GM10248 (cell line): ENCODE measurements at regions not wholly inside any gene's neighbourhood (a gene's known extent, or its start where the extent isn't known, plus 50 kb on each side); places are given as distances from the start of the nearest gene placed in this dataset.

Source experiments
- CTCF ChIA-PET: fragments of 300-600 bp; sonication (Branson Sonifier 250); formaldehyde crosslinking; extraction: SDS; loops from one replicate; lab custom pipeline; 2021; ENCODE audit warnings: antibody characterized with exemption; lab: Yijun Ruan, JAX
- POLR2A ChIA-PET: fragments of 350-650 bp; sonication (Branson Sonifier 250); formaldehyde crosslinking; extraction: SDS; loops from one replicate; lab custom pipeline; 2020; ENCODE audit warnings: antibody characterized with exemption; lab: Yijun Ruan, JAX
- DNase-seq: peaks from one replicate; pipeline ENCODE4 v3.0.0; 2012; ENCODE audit errors: extremely low spot score
- TF ChIP-seq, protein P1 (sequence below): IDR thresholded peaks from 2 replicates; pipeline ENCODE4 v1.5.1; 2012; ENCODE audit warnings: mild to moderate bottlenecking, low read depth; ENCODE audit errors: extremely low read depth, missing control alignments, control extremely low read depth

- TF ChIP-seq, protein P1, sequence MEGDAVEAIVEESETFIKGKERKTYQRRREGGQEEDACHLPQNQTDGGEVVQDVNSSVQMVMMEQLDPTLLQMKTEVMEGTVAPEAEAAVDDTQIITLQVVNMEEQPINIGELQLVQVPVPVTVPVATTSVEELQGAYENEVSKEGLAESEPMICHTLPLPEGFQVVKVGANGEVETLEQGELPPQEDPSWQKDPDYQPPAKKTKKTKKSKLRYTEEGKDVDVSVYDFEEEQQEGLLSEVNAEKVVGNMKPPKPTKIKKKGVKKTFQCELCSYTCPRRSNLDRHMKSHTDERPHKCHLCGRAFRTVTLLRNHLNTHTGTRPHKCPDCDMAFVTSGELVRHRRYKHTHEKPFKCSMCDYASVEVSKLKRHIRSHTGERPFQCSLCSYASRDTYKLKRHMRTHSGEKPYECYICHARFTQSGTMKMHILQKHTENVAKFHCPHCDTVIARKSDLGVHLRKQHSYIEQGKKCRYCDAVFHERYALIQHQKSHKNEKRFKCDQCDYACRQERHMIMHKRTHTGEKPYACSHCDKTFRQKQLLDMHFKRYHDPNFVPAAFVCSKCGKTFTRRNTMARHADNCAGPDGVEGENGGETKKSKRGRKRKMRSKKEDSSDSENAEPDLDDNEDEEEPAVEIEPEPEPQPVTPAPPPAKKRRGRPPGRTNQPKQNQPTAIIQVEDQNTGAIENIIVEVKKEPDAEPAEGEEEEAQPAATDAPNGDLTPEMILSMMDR, result no peak
- ChIA-PET POLR2A (no interaction called here), CTCF (interaction anchor here (1.2 to 1.3 kb wide), 2 partner anchors 10 to 41 kb away, joined by 3 read pairs; no protein-coding TSS in a partner anchor)
- DNase-seq, result no peak
Measured at GRCh38 chr6:43934803-43935602, 165.0 kb downstream of the VEGFA start.

DNA sequence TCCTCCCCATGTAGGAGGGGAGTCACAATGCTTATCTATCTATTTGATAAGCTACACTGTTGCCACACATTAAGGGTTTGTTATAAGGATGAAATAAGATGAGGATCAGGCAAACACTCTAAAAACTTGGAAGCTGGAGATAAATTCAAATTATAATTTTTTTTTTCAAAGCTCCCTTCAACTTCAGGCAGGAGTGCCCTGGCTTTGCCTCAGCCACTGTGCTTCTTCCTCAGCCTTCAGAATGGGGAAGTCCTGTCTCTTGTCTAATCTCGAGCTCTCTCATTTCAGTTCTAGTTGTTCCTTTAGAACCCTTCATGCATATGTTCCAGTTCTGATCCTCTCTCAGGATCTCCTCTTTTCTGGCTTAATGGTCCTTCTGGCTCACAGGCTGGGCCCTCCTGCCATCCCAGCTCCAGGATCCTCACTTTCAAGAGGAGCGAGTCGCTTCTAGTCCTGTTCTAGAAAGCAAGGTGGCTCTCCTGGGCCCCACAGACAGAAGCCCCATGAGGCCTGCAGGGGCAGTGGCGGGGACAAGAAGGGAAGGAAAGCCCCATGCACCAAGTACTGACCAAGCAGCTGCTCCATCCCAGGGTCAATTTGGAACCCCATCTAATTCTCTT lies 164.3 kb downstream of the VEGFA start:
- DNase-seq, result no peak
- TF ChIP-seq, protein P1, result no peak
- ChIA-PET POLR2A (no interaction called here), CTCF (interaction anchor here (0.7 to 1.2 kb wide), 2 partner anchors 42 to 161 kb away, joined by 3 read pairs; no protein-coding TSS in a partner anchor)

DNA sequence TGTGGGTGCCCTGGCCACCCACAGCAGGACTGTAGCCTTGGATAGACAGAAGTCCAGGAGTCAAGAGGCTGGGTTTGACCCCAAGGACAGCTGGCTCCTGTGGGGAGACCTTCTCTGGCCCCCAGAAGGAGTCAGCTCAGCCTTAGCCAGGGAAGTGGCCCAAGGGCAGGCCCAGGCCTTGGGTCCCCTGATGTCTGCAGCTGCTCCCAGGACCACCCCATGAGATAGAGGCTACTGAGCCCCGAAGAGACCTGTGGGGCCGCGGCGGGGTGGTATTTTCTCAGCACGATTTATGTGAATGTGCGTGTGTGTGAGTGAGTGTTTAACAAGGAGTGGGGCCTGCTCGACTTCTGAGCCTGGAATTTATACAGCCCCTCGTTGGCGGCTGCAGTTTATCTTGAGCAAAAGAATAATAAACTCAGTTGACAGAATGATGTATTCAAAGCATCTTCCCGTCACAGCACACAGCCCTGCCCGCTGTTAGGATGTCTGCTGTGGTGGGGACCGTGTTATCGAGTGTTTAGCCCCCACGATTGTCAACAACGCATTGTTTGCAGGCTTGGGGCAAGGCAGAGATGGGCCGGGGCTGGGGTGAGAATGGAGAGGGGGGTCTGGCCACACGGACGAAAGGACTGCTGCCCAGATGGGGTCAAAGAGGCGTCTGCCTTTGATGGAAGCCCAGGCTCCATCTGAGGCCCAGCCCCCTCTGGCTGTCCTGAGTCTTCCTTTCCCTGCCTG lies 163.3 kb downstream of the VEGFA start:
- CTCF ChIA-PET, result interaction anchor here (1.2 kb wide), 2 partner anchors 43 to 142 kb away, joined by 3 read pairs; no protein-coding TSS in a partner anchor
- DNase-seq, result no peak

GRCh38 chr6:43932259-43933147 lies 162.5 kb downstream of the VEGFA start:
- ChIA-PET CTCF (interaction anchor here (1.2 kb wide), 1 partner anchor 142 kb away, joined by 3 read pairs; no protein-coding TSS in a partner anchor), POLR2A (interaction anchor here (0.7 kb wide), 1 partner anchor 78 kb away, joined by 3 read pairs; no protein-coding TSS in a partner anchor)
- no peak for DNase-seq
- TF ChIP-seq, protein P1, result no peak

More for the DNA sequence above, 163.3 kb downstream of the VEGFA start:
- TF ChIP-seq, protein P1, result no peak
- POLR2A ChIA-PET, result interaction anchor here (0.7 kb wide), 1 partner anchor 77 kb away, joined by 3 read pairs; no protein-coding TSS in a partner anchor

GRCh38 chr6:43931201-43931600 lies 161.2 kb downstream of the VEGFA start:
- no peak for DNase-seq
- CTCF ChIA-PET, result interaction anchor here (0.7 to 1.5 kb wide), 7 partner anchors 10 to 148 kb away, joined by 3 read pairs; no protein-coding TSS in a partner anchor
- TF ChIP-seq, protein P1, result no peak
- POLR2A ChIA-PET, result no interaction called here
